GM23248 (cell line): ENCODE measurements at regions not wholly inside any gene's neighbourhood (a gene's known extent, or its start where the extent isn't known, plus 50 kb on each side); places are given as distances from the start of the nearest gene placed in this dataset.

Experiments
- EZH2 ChIP-seq: fragments of 200-600 bp; sonication (generic); IDR thresholded peaks from 2 replicates; pipeline ENCODE4 v1.6.1; 2018; ENCODE audit warnings: antibody characterized with exemption, mild to moderate bottlenecking; ENCODE audit not compliant: insufficient read depth, poor library complexity, severe bottlenecking
- EZH2phosphoT487 ChIP-seq: fragments of 200-600 bp; sonication (generic); IDR thresholded peaks from 2 replicates; pipeline ENCODE4 v1.6.1; 2018; ENCODE audit warnings: antibody characterized with exemption, moderate library complexity, mild to moderate bottlenecking, low read depth; ENCODE audit not compliant: insufficient read depth

- TF ChIP-seq EZH2phosphoT487 (no peak), EZH2 (no peak)
Observed at GRCh38 chr14:49052521-49052920, 533.7 kb downstream of the RPS29 start.
